ENCODE measurements at regions not wholly inside any gene's neighbourhood (a gene's known extent, or its start where the extent isn't known, plus 50 kb on each side); places are given as distances from the start of the nearest gene placed in this dataset.

DNA sequence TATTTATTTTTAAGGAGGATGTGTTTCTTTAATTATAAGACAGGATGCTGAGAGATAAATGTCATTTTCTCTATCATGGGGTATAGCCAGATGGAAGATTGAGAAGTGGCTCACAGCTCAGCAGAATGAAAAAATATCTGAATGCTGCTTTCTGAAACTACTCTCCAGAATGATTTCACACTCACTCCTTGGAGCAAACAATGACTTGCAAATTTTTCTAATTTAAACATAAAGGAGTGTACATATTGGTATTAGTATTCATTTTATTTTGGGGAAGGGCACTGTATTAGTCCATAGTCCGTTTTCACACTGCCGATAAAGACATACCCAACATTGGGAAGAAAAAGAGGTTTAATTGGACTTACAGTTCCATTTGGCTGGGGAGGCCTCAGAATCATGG is 52.4 kb upstream of the TRIM26 start:
- WGBS (ENCODE audit: insufficient coverage, insufficient replicate concordance, low lambda C conversion rate, missing lambda C conversion rate), result 97% methylated on average over 2 of the region's 2 CpGs
- ATAC-seq, result no peak
- FAIRE-seq, result no peak

DNA sequence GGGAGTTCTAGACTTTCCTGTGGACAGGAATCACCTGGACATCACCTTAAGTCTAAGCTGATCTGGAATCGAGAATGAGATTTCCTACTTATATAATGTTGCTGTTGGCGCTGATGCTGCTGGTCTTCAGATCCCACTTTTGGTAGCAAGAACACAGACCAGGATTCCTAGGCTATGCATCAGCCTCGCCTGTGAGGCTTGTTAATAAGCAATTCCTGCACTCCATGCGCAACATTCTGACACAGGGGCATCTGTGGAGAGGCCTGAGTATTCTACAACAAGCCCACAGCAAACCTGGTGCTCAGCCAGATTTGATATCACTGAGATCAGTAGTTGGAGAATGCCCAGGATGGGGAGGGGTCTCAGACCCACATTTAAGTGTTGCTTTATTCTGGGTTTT is 52.0 kb upstream of the TRIM26 start:
- Histone ChIP-seq H3K4me3 (no peak overlapping the region), H3K27ac (ENCODE audit: control insufficient read depth, insufficient read depth) (no peak overlapping the region), H3K36me3 (ENCODE audit: control insufficient read depth in 2 of 2, insufficient read depth in 2 of 2, low read length in 1 of 2) (peaks cover 0 to 3% of the 10 kb centered on the region in 2 experiments; a peak in 3 of 4 replicates), H3K27me3 (replicated peaks in 1 of 2; ENCODE audit: control insufficient read depth in 2 of 2, insufficient read depth in 2 of 2, low read length in 1 of 2) (no peaks in the 10 kb centered on the region), H4K20me1 (ENCODE audit: control insufficient read depth, insufficient read depth) (no peaks in the 10 kb centered on the region), H3K4me2 (ENCODE audit: control insufficient read depth, insufficient read depth) (no peak overlapping the region), H3K4me1 (ENCODE audit: control insufficient read depth, insufficient read depth, low read length) (no peaks in the 10 kb centered on the region), H3K9ac (ENCODE audit: control insufficient read depth, insufficient read depth, low read length) (no peak overlapping the region), H3K79me2 (ENCODE audit: control insufficient read depth, insufficient read depth, low read length) (no peaks in the 10 kb centered on the region), H3K9me3 (replicated peaks; ENCODE audit: control insufficient read depth, insufficient read depth, low read length) (no peaks in the 10 kb centered on the region), H2AFZ (ENCODE audit: control insufficient read depth, low read depth, low read length) (no peak overlapping the region)
- no peak for TF ChIP-seq SRF (IDR thresholded peaks at IDR 0.05; ENCODE audit: low read depth in 2 of 2, low read length in 2 of 2)
- in situ Hi-C loops (cut with MboI), result no loop called here
- ChIA-PET SMC1A (ENCODE audit: uncharacterized antibody, unreplicated experiment) (no interaction called here), POLR2A (no interaction called here), RAD21 (ENCODE audit: unreplicated experiment) (no interaction called here), CTCF (no interaction called here)
- BruUV-seq (replicated peaks), result no TSS peak
- intact Hi-C loops (cut with micrococcal nuclease; ENCODE audit: unreplicated experiment), result no loop called here
- DNase-seq (ENCODE audit: low read depth, low spot score) (no peak), FAIRE-seq (no peak), ATAC-seq (no peak)
- WGBS (ENCODE audit: insufficient coverage, insufficient replicate concordance, low lambda C conversion rate, missing lambda C conversion rate), result 85% methylated on average over 4 of the region's 4 CpGs

More for the DNA sequence above, 52.4 kb upstream of the TRIM26 start:
- no peak for DNase-seq (ENCODE audit: low read depth, low spot score)
- no peak overlapping the region for H2AFZ ChIP-seq (ENCODE audit: control insufficient read depth, low read depth, low read length)
- no peaks in the 10 kb centered on the region for H3K79me2 ChIP-seq (ENCODE audit: control insufficient read depth, insufficient read depth, low read length)
- H3K4me2 ChIP-seq (ENCODE audit: control insufficient read depth, insufficient read depth), result no peak overlapping the region
- ChIA-PET CTCF (no interaction called here), RAD21 (ENCODE audit: unreplicated experiment) (no interaction called here), SMC1A (ENCODE audit: uncharacterized antibody, unreplicated experiment) (no interaction called here), POLR2A (no interaction called here)
- H3K9ac ChIP-seq (ENCODE audit: control insufficient read depth, insufficient read depth, low read length), result no peak overlapping the region
- H3K4me1 ChIP-seq (ENCODE audit: control insufficient read depth, insufficient read depth, low read length), result no peaks in the 10 kb centered on the region
- H4K20me1 ChIP-seq (ENCODE audit: control insufficient read depth, insufficient read depth), result no peaks in the 10 kb centered on the region
- H3K36me3 ChIP-seq (ENCODE audit: control insufficient read depth in 2 of 2, insufficient read depth in 2 of 2, low read length in 1 of 2), result peaks cover 0 to 3% of the 10 kb centered on the region in 2 experiments; a peak in 3 of 4 replicates
- no TSS peak for BruUV-seq (replicated peaks)
- H3K9me3 ChIP-seq (replicated peaks; ENCODE audit: control insufficient read depth, insufficient read depth, low read length), result no peaks in the 10 kb centered on the region; the same call in 2 of the 3 replicates
- H3K4me3 ChIP-seq, result no peak overlapping the region
- intact Hi-C loops (cut with micrococcal nuclease; ENCODE audit: unreplicated experiment) (no loop called here), in situ Hi-C loops (cut with MboI) (no loop called here)
- no peaks in the 10 kb centered on the region for H3K27me3 ChIP-seq (replicated peaks in 1 of 2; ENCODE audit: control insufficient read depth in 2 of 2, insufficient read depth in 2 of 2, low read length in 1 of 2)
- no peak overlapping the region for H3K27ac ChIP-seq (ENCODE audit: control insufficient read depth, insufficient read depth)
- TF ChIP-seq SPI1 (IDR thresholded peaks at IDR 0.05; ENCODE audit: borderline replicate concordance, insufficient read depth, low read depth, low read length), result no peak
- no peak for TF ChIP-seq JUNB (IDR thresholded peaks at IDR 0.05)
- TF ChIP-seq CREM (IDR thresholded peaks at IDR 0.05; ENCODE audit: low read depth), result no peak
- TF ChIP-seq IRF4 (IDR thresholded peaks at IDR 0.05; ENCODE audit: low read depth, low read length), result no peak
- no peak for TF ChIP-seq SIX5 (IDR thresholded peaks at IDR 0.05; ENCODE audit: low read depth, low read length, severe bottlenecking)
- TF ChIP-seq, protein P1, sequence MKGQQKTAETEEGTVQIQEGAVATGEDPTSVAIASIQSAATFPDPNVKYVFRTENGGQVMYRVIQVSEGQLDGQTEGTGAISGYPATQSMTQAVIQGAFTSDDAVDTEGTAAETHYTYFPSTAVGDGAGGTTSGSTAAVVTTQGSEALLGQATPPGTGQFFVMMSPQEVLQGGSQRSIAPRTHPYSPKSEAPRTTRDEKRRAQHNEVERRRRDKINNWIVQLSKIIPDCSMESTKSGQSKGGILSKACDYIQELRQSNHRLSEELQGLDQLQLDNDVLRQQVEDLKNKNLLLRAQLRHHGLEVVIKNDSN (IDR thresholded peaks at IDR 0.05; ENCODE audit: borderline replicate concordance, extremely low read length, insufficient read depth, low read depth, low read length), result no peak
- no peak for TF ChIP-seq TCF7 (IDR thresholded peaks at IDR 0.05; ENCODE audit: borderline replicate concordance)
- TF ChIP-seq MTA3 (IDR thresholded peaks at IDR 0.05; ENCODE audit: borderline replicate concordance, low read length), result no peak

All from GM12878 (cell line).